SK-N-SH treated with all-trans-retinoic acid at 6 μM for 48 hours (cell line): ENCODE measurements at regions not wholly inside any gene's neighbourhood (a gene's known extent, or its start where the extent isn't known, plus 50 kb on each side); places are given as distances from the start of the nearest gene placed in this dataset.

Source experiments
- ATAC-seq: fragments of 200-7000 bp; cut with Tn5 transposase; 3 replicates; pipeline ENCODE4 v1.9.1; 2020; ENCODE audit warnings: mild to moderate bottlenecking, moderate library complexity
- ARNTL ChIP-seq: fragments of 450-650 bp; formaldehyde crosslinking; IDR thresholded peaks from 2 replicates; pipeline ENCODE4 v1.5.0; 2020; ENCODE audit warnings: low read depth, mild to moderate bottlenecking, moderate library complexity, borderline replicate concordance
- BACH2 ChIP-seq: fragments of 250-450 bp; sonication (Bioruptor Pico); IDR thresholded peaks from 2 replicates; pipeline ENCODE4 v1.9.0; 2021; ENCODE audit warnings: mild to moderate bottlenecking, borderline replicate concordance
- CREB5 ChIP-seq: fragments of 250-450 bp; sonication (Bioruptor Pico); IDR thresholded peaks from 2 replicates; pipeline ENCODE4 v1.5.1; 2020; ENCODE audit warnings: low read depth, mild to moderate bottlenecking, moderate library complexity
- CSDC2 ChIP-seq: fragments of 250-450 bp; sonication (Bioruptor Pico); IDR thresholded peaks from 2 replicates; pipeline ENCODE4 v1.5.0; 2020; ENCODE audit warnings: mild to moderate bottlenecking, moderate library complexity
- CSRNP3 ChIP-seq: fragments of 250-450 bp; sonication (Bioruptor Pico); IDR thresholded peaks from 2 replicates; pipeline ENCODE4 v1.5.1; 2021; ENCODE audit warnings: mild to moderate bottlenecking, moderate library complexity
- ESRRG ChIP-seq: fragments of 250-450 bp; sonication (Bioruptor Pico); IDR thresholded peaks from 2 replicates; pipeline ENCODE4 v1.6.1; 2021; ENCODE audit warnings: mild to moderate bottlenecking
- GLIS3 ChIP-seq: fragments of 250-450 bp; sonication (Bioruptor Pico); IDR thresholded peaks from 2 replicates; pipeline ENCODE4 v1.5.0; 2020; ENCODE audit warnings: mild to moderate bottlenecking, moderate library complexity
- ISL1 ChIP-seq: fragments of 250-450 bp; sonication (Bioruptor Pico); IDR thresholded peaks from 2 replicates; pipeline ENCODE4 v2.1.2; 2022; ENCODE audit warnings: mild to moderate bottlenecking, moderate library complexity
- OSR1 ChIP-seq: fragments of 250-450 bp; sonication (Bioruptor Pico); IDR thresholded peaks from 2 replicates; pipeline ENCODE4 v1.8.0; 2022; ENCODE audit warnings: moderate library complexity, mild to moderate bottlenecking, inconsistent platforms
- PATZ1 ChIP-seq: fragments of 250-450 bp; sonication (Bioruptor Pico); IDR thresholded peaks from 2 replicates; pipeline ENCODE4 v1.8.0; 2020; ENCODE audit warnings: mild to moderate bottlenecking, moderate library complexity, borderline replicate concordance
- POU6F1 ChIP-seq: fragments of 250-450 bp; sonication (Bioruptor Pico); IDR thresholded peaks from 2 replicates; pipeline ENCODE4 v1.8.0; 2021; ENCODE audit warnings: low read depth, mild to moderate bottlenecking, moderate library complexity, borderline replicate concordance
- PPARA ChIP-seq: fragments of 250-450 bp; sonication (Bioruptor Pico); IDR thresholded peaks from 2 replicates; pipeline ENCODE4 v1.5.0; 2020; ENCODE audit warnings: mild to moderate bottlenecking, borderline replicate concordance
- RARB ChIP-seq: fragments of 250-450 bp; sonication (Bioruptor Pico); IDR thresholded peaks from 2 replicates; pipeline ENCODE4 v1.8.0; 2021; ENCODE audit warnings: mild to moderate bottlenecking, moderate library complexity
- SNAI2 ChIP-seq: fragments of 250-450 bp; sonication (Bioruptor Pico); IDR thresholded peaks from 2 replicates; pipeline ENCODE4 v1.5.0; 2020; ENCODE audit warnings: mild to moderate bottlenecking, moderate library complexity
- TCF4 ChIP-seq: fragments of 250-450 bp; sonication (Bioruptor Pico); IDR thresholded peaks from 2 replicates; pipeline ENCODE4 v1.8.0; 2021; ENCODE audit warnings: mild to moderate bottlenecking, moderate library complexity, borderline replicate concordance
- TOX ChIP-seq: fragments of 250-450 bp; sonication (Bioruptor Pico); IDR thresholded peaks from 2 replicates; pipeline ENCODE4 v1.8.0; 2021; ENCODE audit warnings: mild to moderate bottlenecking, moderate library complexity, borderline replicate concordance
- TSHZ2 ChIP-seq: fragments of 250-450 bp; sonication (Bioruptor Pico); IDR thresholded peaks from 2 replicates; pipeline ENCODE4 v1.5.0; 2020; ENCODE audit warnings: mild to moderate bottlenecking, moderate library complexity
- ZC3H10 ChIP-seq: fragments of 250-450 bp; sonication (Bioruptor Pico); IDR thresholded peaks from 2 replicates; pipeline ENCODE4 v1.5.1; 2021; ENCODE audit warnings: mild to moderate bottlenecking, moderate library complexity
- ZFP3 ChIP-seq: fragments of 250-450 bp; sonication (Bioruptor Pico); IDR thresholded peaks from 2 replicates; pipeline ENCODE4 v1.5.0; 2020; ENCODE audit warnings: mild to moderate bottlenecking, moderate library complexity
- ZFP30 ChIP-seq: fragments of 450-650 bp; formaldehyde crosslinking; IDR thresholded peaks from 2 replicates; pipeline ENCODE4 v1.5.0; 2022; ENCODE audit warnings: mild to moderate bottlenecking, moderate library complexity
- ZNF565 ChIP-seq: fragments of 450-650 bp; formaldehyde crosslinking; conservative IDR thresholded peaks from 2 replicates; pipeline ENCODE4 v1.5.0; 2020; ENCODE audit warnings: low read depth, mild to moderate bottlenecking, moderate library complexity
- ZNF8 ChIP-seq: fragments of 450-650 bp; formaldehyde crosslinking; IDR thresholded peaks from 2 replicates; pipeline ENCODE4 v1.5.0; 2020; ENCODE audit warnings: mild to moderate bottlenecking, moderate library complexity

- no peak for ATAC-seq
- TF ChIP-seq ZFP30 (CRISPR knock-in tag) (no peak), ESRRG (no peak), ZNF8 (CRISPR knock-in tag) (no peak), GLIS3 (CRISPR knock-in tag) (no peak), TSHZ2 (CRISPR knock-in tag) (no peak), ARNTL (CRISPR knock-in tag) (no peak), SNAI2 (no peak), CSRNP3 (CRISPR knock-in tag) (no peak), RARB (CRISPR knock-in tag) (no peak), PATZ1 (no peak), PPARA (CRISPR knock-in tag) (no peak), ISL1 (CRISPR knock-in tag) (no peak), TOX (CRISPR knock-in tag) (no peak), CSDC2 (no peak), POU6F1 (CRISPR knock-in tag) (no peak), OSR1 (no peak)
- TF ChIP-seq, all 23 proteins: peak for 0
Observed at GRCh38 chr6:84921891-84922290, 157.5 kb upstream of the TBX18 start.

GRCh38 chr6:84920021-84920420 is 155.6 kb upstream of the TBX18 start:
- TF ChIP-seq SNAI2 (no peak), ESRRG (no peak), ARNTL (CRISPR knock-in tag) (no peak), CREB5 (CRISPR knock-in tag) (no peak), BACH2 (CRISPR knock-in tag) (no peak), OSR1 (no peak), CSDC2 (no peak), CSRNP3 (CRISPR knock-in tag) (no peak), ZFP3 (CRISPR knock-in tag) (no peak)
- ATAC-seq: no peak

- ATAC-seq: no peak
- no peak for TF ChIP-seq GLIS3 (CRISPR knock-in tag)
- TF ChIP-seq SNAI2: no peak
- TF ChIP-seq TOX (CRISPR knock-in tag): no peak
- no peak for TF ChIP-seq ISL1 (CRISPR knock-in tag)
- TF ChIP-seq TCF4 (CRISPR knock-in tag): no peak
- TF ChIP-seq CSRNP3 (CRISPR knock-in tag): no peak
- no peak for TF ChIP-seq ZNF565 (CRISPR knock-in tag)
- no peak for TF ChIP-seq ZFP3 (CRISPR knock-in tag)
- TF ChIP-seq ZC3H10 (CRISPR knock-in tag): no peak
- no peak for TF ChIP-seq PATZ1
- no peak for TF ChIP-seq ARNTL (CRISPR knock-in tag)
Observed at GRCh38 chr6:84916704-84917103, 152.3 kb upstream of the TBX18 start.
